ENCODE measurements at regions not wholly inside any gene's neighbourhood (a gene's known extent, or its start where the extent isn't known, plus 50 kb on each side); places are given as distances from the start of the nearest gene placed in this dataset.

- TF ChIP-seq REST (IDR thresholded peaks at IDR 0.05; ENCODE audit: unreplicated experiment): no peak
Measured at GRCh38 chr5:93184041-93184440, 397.0 kb downstream of the NR2F1-AS1 start (continued).

DNA sequence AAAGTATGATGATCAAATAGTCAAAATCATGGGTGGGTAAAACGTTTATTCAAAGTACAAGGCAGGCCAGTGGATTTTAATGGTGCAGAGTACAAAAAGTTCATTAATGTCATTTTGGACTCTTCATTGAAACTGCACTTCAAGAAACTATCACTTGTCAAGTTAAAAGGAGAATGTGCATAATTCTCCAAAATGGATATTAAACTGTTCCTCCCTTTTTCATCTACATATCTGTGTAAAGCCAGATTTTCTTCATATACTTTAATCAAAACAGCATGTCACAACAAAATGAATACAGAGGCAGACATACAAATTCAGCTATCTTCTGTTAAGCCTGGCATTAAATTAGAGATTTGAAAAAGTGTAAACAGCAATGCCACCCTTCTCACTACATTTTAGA lies 401.6 kb downstream of the NR2F1-AS1 start:
- Mint-ChIP-seq H3K4me3 (no peak overlapping the region), H3K4me1 (no peaks in the 10 kb centered on the region), H3K36me3 (ENCODE audit: low read depth) (no peaks in the 10 kb centered on the region), H3K27ac (no peak overlapping the region), H3K27me3 (ENCODE audit: insufficient read depth, low read depth, poor library complexity) (no peaks in the 10 kb centered on the region), H3K9me3 (no peaks in the 10 kb centered on the region)
- Histone ChIP-seq H3K9me2 (ENCODE audit: insufficient read depth) (0 out of 2 replicates have a peak, but pooled peaks cover 8% of the 10 kb centered on the region), H3K4me1 (ENCODE audit: insufficient read depth) (no peaks in the 10 kb centered on the region), H3K36me3 (ENCODE audit: insufficient read depth) (no peaks in the 10 kb centered on the region; the same call in 1 of the 2 replicates), H3K4me2 (no peak overlapping the region), H4K20me1 (replicated peaks; ENCODE audit: insufficient read depth) (no peaks in the 10 kb centered on the region), H3F3A (replicated peaks; ENCODE audit: low read depth) (no peaks in the 10 kb centered on the region), H2AFZ (no peak overlapping the region), H3K27ac (ENCODE audit: low read depth) (no peak overlapping the region), H3K4me3 (no peak overlapping the region), H3K27me3 (ENCODE audit: insufficient read depth) (no peaks in the 10 kb centered on the region), H3K79me2 (replicated peaks; ENCODE audit: insufficient read depth) (no peaks in the 10 kb centered on the region)
- ATAC-seq (no peak), DNase-seq (ENCODE audit: low spot score) (no peak)
- TF ChIP-seq EZH2 (IDR thresholded peaks at IDR 0.05; ENCODE audit: low read depth, unreplicated experiment) (no peak), NANOG (IDR thresholded peaks at IDR 0.05; ENCODE audit: borderline replicate concordance) (no peak), CREB1 (CRISPR knock-in tag; IDR thresholded peaks at IDR 0.05; ENCODE audit: low read depth) (no peak)
- TF ChIP-seq, protein P1, sequence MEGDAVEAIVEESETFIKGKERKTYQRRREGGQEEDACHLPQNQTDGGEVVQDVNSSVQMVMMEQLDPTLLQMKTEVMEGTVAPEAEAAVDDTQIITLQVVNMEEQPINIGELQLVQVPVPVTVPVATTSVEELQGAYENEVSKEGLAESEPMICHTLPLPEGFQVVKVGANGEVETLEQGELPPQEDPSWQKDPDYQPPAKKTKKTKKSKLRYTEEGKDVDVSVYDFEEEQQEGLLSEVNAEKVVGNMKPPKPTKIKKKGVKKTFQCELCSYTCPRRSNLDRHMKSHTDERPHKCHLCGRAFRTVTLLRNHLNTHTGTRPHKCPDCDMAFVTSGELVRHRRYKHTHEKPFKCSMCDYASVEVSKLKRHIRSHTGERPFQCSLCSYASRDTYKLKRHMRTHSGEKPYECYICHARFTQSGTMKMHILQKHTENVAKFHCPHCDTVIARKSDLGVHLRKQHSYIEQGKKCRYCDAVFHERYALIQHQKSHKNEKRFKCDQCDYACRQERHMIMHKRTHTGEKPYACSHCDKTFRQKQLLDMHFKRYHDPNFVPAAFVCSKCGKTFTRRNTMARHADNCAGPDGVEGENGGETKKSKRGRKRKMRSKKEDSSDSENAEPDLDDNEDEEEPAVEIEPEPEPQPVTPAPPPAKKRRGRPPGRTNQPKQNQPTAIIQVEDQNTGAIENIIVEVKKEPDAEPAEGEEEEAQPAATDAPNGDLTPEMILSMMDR (conservative IDR thresholded peaks at IDR 0.05; ENCODE audit: low read depth in 2 of 2): no peak

DNA sequence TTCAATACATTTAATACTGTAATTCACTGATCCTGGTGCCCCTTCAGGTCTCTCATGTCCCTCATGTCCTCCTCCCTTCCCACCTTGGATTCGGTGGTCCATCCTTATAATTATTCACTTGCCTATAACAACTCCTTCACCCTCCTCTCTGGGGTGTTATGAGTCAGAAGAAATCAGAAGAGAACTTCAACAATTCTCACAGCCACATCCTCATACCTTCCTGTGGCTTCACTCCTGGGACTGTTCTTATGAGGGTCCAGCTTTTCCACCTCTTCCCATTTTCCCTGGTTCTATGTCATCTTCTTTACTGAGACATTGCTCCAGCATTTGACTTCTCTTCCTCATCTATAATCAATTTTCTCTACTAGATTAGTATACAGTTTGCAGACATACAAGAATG lies 406.1 kb downstream of the NR2F1-AS1 start:
- Histone ChIP-seq H2AFZ (no peak overlapping the region), H3F3A (replicated peaks; ENCODE audit: low read depth) (no peaks in the 10 kb centered on the region), H3K4me1 (ENCODE audit: insufficient read depth) (no peaks in the 10 kb centered on the region), H3K79me2 (replicated peaks; ENCODE audit: insufficient read depth) (no peaks in the 10 kb centered on the region), H3K27ac (ENCODE audit: low read depth) (no peak overlapping the region), H3K36me3 (ENCODE audit: insufficient read depth) (peaks cover 5% of the 10 kb centered on the region; the same call in 1 of the 2 replicates), H3K9me2 (ENCODE audit: insufficient read depth) (0 out of 2 replicates have a peak, but pooled peaks cover 8% of the 10 kb centered on the region), H3K4me2 (no peak overlapping the region), H4K20me1 (replicated peaks; ENCODE audit: insufficient read depth) (no peaks in the 10 kb centered on the region), H3K27me3 (ENCODE audit: insufficient read depth) (no peaks in the 10 kb centered on the region), H3K4me3 (no peak overlapping the region)
- Mint-ChIP-seq H3K9me3 (peaks cover 28% of the 10 kb centered on the region), H3K27ac (no peak overlapping the region), H3K4me1 (no peaks in the 10 kb centered on the region), H3K4me3 (no peak overlapping the region), H3K27me3 (ENCODE audit: insufficient read depth, low read depth, poor library complexity) (no peaks in the 10 kb centered on the region), H3K36me3 (ENCODE audit: low read depth) (peaks cover 15% of the 10 kb centered on the region; the same call in 2 of the 3 replicates)
- DNase-seq (ENCODE audit: low spot score): no peak
- ATAC-seq: no peak
- TF ChIP-seq, protein P1 (conservative IDR thresholded peaks at IDR 0.05; ENCODE audit: low read depth in 2 of 2): no peak
- TF ChIP-seq EZH2phosphoT487 (IDR thresholded peaks at IDR 0.05; ENCODE audit: unreplicated experiment) (no peak), EZH2 (IDR thresholded peaks at IDR 0.05; ENCODE audit: low read depth, unreplicated experiment) (no peak), REST (IDR thresholded peaks at IDR 0.05; ENCODE audit: unreplicated experiment) (no peak), POLR2AphosphoS5 (IDR thresholded peaks at IDR 0.05; ENCODE audit: low read depth) (no peak), NANOG (IDR thresholded peaks at IDR 0.05; ENCODE audit: borderline replicate concordance) (no peak), ZNF331 (CRISPR knock-in tag; IDR thresholded peaks at IDR 0.05; ENCODE audit: low read depth) (no peak), STAT1 (IDR thresholded peaks at IDR 0.05; ENCODE audit: unreplicated experiment) (no peak)
- TF ChIP-seq, protein P2, sequence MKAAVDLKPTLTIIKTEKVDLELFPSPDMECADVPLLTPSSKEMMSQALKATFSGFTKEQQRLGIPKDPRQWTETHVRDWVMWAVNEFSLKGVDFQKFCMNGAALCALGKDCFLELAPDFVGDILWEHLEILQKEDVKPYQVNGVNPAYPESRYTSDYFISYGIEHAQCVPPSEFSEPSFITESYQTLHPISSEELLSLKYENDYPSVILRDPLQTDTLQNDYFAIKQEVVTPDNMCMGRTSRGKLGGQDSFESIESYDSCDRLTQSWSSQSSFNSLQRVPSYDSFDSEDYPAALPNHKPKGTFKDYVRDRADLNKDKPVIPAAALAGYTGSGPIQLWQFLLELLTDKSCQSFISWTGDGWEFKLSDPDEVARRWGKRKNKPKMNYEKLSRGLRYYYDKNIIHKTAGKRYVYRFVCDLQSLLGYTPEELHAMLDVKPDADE (IDR thresholded peaks at IDR 0.05): no peak

All from GM23338 (cell line).